OCI-M1 (cell line): ENCODE measurements at regions not wholly inside any gene's neighbourhood (a gene's known extent, or its start where the extent isn't known, plus 50 kb on each side); places are given as distances from the start of the nearest gene placed in this dataset.

Experiments
- DNase-seq: peaks from one replicate; lab custom pipeline; 2025; lab: John Stamatoyannopoulos, UW

DNA sequence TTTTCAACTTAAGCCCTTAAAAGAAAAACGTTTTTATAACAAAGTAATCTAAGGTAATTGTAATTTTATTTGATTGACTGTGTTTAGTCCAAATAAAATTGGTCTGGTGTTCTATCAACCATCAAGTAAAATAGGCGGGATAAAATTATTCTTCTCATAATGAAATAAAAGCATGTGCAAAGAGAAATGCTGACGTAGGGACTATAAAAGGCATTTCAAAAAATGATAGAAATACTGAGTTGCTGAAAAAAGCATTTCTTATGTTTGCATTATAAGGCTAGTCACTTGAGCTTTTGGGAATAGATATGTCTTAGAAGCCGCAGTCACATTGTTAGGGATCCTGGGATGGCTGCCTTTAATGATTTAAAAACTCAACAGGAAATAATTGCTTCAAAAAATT is 608.0 kb upstream of the JAG1 start:
- no peak for DNase-seq

GRCh38 chr20:11287126-11287525 is 613.3 kb upstream of the JAG1 start:
- no peak for DNase-seq

GRCh38 chr20:11296221-11296620 is 621.5 kb upstream of the BTBD3 start:
- DNase-seq: peak; percentile 75

GRCh38 chr20:11296951-11297350 is 620.7 kb upstream of the BTBD3 start:
- DNase-seq: peak; percentile 35

GRCh38 chr20:11301699-11302098 is 616.0 kb upstream of the BTBD3 start:
- no peak for DNase-seq

DNA sequence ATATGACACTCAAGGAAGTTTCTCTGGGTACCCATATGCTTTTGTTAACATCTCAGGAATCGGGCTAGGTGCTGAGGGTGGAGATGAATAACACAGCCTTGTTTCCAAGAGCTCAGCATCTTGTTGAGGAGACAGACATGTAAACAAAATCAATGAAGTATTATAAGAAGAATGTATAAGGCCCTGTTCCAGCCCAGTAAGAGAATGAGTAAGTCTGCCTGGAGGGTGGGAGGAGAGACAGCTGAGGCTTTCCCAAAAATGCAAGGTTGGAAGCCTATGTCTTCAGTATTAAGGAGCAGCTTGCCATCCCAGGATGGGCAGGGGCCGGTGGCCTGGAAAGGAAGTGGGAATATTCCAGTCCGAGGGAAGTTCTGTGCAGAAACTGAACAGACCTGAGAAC is 615.3 kb upstream of the BTBD3 start:
- DNase-seq: no peak

- DNase-seq: peak; percentile 10
Measured at GRCh38 chr20:11304795-11305194, 612.9 kb upstream of the BTBD3 start.

- DNase-seq: peak; percentile 70
Measured at GRCh38 chr20:11305406-11305805, 612.3 kb upstream of the BTBD3 start.

DNA sequence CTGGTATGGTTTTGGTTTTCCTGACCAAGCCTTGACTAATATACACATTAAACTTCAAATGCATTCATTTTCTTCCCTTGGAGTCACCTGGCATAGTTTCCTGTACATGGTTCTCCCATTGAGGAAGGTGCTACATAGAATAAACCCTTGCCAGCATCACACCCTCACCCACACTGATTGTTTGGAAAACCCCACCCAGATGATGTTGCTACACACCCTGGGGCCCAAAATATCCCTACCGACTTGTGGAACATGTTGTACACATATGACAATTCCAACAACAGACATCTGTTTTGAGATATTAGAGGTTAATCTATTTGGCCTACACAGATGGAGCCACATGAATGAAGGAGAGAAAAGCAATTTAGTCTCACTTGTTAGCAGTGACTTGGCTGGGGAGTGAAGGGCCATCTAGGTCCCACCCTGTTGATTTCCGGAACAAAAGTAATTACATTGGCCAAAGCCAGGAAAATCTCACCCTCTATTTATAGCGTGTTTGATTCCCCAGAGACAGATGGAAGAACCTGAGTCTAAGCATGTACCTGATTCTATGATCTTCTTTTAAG is 606.0 kb upstream of the BTBD3 start:
- DNase-seq: no peak

DNA sequence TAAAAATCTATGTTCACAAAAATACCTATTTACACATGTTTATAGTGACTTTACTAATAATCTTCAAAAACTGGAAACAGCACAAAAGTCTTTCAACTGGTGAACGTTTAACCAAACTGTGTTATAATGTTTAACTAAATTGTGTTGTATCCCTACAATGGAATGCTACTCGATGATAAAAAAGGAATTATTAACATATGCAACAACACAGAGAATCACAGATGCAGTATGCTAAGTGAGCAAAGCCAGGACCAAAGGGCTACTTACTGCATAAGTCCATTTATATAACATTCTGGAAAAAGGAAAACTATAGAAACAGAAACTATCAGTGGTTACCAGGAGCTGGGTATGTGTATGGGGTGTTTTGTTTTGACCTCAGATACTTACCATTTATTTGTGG is 602.2 kb upstream of the BTBD3 start:
- DNase-seq: no peak

- DNase-seq: no peak
Measured at GRCh38 chr20:11316244-11316643, 601.4 kb upstream of the BTBD3 start.

DNA sequence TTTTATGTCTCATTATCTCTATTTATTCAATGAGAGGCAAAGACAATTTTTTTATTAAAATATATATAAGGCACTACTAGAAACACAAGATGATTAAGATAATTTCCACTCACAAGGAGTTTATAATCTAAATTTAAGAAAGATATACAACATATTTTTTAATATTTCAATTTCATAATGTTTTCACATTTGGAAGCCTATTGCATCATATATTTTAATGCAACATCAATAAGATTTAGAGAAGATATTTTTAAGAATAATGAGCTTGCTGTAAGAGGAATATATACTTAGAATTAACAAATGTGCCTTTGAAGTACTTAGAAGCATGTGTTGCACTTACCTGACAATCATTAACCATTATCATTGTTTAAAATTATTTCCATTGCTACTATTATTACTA is 597.7 kb upstream of the BTBD3 start:
- DNase-seq: no peak

GRCh38 chr20:11323816-11324215 is 593.9 kb upstream of the BTBD3 start:
- DNase-seq: no peak

DNA sequence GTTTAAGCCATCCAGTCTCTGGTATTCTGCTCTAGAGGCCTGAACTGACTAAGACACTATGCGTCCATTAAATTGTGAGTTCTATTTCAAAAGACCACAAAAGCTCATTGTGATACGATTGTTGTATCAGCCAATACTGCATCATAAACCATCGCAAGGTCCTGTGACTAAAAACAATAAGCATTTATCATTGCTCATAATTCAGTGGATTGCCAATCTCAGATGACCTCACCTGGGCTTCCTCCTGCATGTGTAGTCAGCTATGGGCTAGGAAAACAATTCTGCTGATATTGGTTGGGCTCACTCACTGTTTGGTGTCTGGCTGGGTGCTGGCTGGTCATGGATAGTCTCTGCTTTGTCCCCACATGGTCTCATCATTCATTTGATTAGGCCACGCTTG is 592.7 kb upstream of the BTBD3 start:
- no peak for DNase-seq

GRCh38 chr20:11328839-11329238 is 588.9 kb upstream of the BTBD3 start:
- no peak for DNase-seq

- DNase-seq: no peak
Measured at GRCh38 chr20:11329271-11329670, 588.4 kb upstream of the BTBD3 start.

DNA sequence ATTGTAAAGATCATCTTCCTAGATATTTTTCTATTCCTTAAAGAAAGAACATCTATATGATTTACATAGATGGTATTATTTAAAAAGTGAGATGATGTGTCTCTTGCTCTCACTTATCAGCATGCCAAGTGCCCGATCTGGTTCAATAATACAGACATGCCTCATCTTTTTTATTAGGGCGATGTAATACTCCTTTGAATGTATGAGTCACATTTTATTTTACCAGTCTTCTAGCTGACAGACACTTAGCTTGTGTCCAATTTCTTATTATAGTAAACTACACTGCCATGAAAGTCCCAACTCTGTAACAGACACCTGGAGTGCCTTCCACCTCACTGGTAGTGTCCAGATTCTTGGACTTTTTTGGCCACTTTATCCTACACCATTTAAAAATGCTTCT is 586.6 kb upstream of the BTBD3 start:
- no peak for DNase-seq

DNA sequence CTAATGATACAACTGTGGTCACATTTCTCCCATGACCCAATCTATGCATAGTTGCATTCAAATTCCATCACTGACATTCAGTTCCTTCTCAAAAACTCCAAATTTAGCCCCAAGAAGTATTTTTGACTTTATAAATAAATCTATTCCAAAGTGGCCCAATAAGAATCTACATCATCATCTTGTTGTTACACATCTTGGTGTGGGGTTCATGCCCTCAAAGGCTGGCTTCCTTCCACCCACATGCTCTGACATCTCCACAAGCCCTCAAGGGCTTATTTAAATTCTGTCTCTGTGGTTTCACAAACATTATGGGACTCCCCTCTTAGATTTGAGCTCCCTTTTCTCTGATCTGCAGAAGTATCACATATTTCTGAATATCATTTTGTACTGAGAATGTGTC is 585.3 kb upstream of the BTBD3 start:
- no peak for DNase-seq

DNA sequence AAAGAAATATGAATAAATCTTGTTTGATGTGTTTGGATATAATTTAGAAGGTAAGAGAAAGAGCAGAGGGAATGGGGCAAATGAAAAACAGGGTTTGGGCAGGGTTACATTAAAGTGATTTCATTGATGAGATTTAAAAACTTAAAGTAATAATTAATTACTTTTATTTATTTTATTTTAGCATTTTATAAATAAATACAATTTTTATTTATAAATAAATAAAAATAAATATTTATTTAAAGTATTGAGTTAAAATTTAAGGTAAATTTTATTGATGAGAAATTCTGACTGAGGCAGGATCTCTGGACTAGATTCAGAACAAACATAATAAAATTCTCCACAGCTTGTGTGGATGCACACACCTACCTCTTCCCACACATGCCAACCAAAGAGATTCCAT is 584.1 kb upstream of the BTBD3 start:
- DNase-seq: no peak

DNA sequence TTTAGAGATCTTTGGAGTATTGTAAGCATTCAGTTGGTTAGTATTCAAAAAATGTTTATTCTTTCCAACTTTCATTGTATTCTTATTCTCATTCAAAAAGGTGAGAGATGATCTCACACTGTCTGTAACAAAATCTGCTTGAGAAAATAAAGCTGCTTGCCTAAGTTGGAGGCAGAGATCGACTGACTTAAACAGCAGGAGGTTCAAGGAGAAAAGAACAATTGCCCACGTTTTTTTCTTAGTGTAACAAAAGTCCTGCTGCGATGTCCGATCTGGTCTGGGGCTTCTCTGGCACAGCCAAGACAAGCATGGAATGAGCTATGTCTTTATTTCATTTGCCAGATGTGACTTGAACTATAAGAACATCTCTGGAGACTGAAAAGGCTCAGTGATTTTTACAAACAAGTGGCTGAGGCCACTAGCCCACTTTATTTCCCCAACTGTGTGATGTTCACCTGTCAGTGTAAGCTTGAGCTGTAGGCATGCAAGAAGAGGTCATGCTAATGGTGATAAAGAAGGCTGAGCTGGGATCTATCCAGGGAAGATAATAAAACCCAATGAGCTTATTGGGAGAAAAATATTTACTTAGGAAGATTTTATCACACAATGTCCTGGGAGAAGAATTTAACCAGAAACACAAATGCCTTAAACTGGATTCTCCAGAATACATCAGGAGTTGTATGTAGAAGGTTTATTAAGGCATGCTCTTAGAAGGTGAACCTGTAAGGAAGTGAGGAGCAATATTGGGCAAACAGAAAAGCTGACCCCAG is 580.1 kb upstream of the BTBD3 start:
- DNase-seq: no peak

GRCh38 chr20:11338496-11339306 is 579.0 kb upstream of the BTBD3 start:
- DNase-seq: peak; percentile 38

DNA sequence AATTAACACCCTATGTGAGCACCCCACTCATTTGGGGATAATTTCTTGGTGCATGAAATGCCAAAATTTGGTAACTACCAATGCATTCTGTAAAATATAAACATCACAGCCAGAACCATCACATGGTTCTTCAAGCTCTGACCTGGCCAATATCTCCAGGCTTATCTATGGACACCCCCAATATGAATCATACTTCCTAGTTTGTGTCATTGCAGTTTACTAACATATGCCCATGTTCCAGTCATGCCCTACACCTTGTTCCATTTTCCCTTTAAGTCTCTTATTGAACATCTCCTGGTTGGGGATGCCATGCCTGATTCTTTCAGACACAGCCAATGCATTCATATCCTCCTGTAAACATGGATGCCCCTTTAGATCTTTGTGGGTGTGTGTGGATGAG is 572.8 kb upstream of the BTBD3 start:
- DNase-seq: no peak

DNA sequence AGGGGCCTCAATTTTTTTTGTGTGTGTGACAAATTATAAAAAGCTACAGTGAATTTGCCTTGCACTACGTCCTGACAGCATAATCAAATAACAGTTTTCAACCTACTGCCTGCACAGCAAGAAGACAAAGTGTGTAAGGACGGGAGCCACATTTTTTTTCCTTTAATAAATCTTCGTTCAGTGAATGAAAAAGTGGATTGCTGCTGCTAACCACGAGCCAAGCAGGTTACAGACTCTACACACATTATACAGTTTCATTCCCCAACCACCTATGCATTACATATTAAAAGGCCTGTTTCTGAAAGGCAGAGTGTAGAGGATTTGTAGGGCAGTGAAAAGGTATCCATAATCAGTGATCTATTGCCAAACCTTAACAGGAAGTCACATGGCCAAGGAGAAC is 570.0 kb upstream of the BTBD3 start:
- no peak for DNase-seq
